ENCODE measurements at regions not wholly inside any gene's neighbourhood (a gene's known extent, or its start where the extent isn't known, plus 50 kb on each side); places are given as distances from the start of the nearest gene placed in this dataset.

- DNase-seq, result no peak
Observed at GRCh38 chr9:86557063-86557766, 203.0 kb upstream of the TUT7 start.

GRCh38 chr9:86555661-86556060, 201.5 kb upstream of the TUT7 start:
- DNase-seq, result no peak

- DNase-seq, result no peak
Observed at GRCh38 chr9:86550401-86550800, 196.2 kb upstream of the TUT7 start.

GRCh38 chr9:86549920-86550319, 195.7 kb upstream of the TUT7 start:
- DNase-seq, result no peak

DNA sequence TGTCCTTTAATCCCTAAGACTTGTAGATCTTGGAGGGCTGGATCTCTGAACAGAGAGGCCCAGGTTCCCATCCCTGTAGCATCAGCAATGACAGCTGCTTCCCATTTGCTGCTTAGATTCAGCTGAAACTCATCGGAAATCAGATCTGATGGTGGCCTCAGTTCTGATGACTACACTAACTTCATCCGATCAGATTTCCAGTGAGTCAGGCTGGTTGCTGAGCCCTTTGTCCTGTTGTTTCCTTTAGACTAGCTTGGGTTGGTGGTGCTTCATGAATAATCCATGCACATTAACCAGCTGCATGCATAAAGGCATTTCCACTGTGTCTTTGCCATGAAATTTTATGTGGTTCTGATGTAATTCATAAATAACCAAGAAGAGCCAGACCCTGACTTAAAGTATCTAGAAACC, 195.2 kb upstream of the TUT7 start:
- no peak for DNase-seq

DNA sequence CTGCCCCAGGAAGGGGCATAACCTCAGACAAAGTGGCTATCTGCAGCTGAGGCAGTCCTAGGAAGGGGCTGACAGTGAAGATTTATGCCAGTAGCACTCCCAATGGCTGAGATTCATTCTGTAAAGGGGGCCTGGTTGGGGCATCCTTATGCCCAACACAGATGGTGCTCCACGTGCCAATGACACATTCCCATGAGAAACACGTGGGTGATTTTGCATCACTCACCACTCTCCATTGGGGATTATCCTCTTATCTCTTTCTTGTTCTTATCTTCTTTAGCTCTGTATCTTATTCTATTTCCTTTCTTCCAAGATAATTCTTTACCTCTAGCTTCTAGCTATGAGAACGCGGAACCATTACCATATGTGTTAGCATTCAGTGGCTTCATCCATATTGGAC, 194.0 kb upstream of the TUT7 start:
- DNase-seq, result no peak

- no peak for DNase-seq
Observed at GRCh38 chr9:86547571-86547970, 193.4 kb upstream of the TUT7 start.

- no peak for DNase-seq
Observed at GRCh38 chr9:86546712-86547111, 192.5 kb upstream of the TUT7 start.

- DNase-seq, result no peak
Observed at GRCh38 chr9:86545090-86545489, 190.9 kb upstream of the TUT7 start.

- no peak for DNase-seq
Observed at GRCh38 chr9:86541014-86541570, 186.9 kb upstream of the TUT7 start.

DNA sequence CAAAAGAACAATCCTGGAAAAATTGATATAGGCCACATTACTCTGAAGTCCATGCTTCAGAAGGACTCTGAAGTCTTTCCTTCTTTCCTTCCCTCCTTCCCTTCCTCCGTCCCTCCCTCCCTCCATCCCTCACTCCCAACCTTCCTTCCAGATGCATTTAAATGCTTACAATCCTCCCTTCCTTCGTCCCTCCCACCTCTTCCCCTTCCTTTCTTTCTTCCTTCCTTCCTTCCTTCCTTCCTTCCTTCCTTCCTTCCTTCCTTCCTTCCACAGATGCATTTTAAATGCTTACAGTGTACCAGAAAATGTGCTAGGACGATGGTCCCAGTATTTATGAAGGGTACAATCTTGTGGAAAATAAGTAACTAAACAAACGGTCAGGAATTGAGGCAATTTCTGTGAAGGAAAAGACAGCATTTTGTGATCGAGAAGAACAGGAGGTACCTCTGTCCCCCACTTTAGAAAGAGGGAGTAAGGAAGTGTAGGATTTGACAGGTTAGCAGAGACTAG, 181.3 kb upstream of the TUT7 start:
- DNase-seq, result no peak

DNA sequence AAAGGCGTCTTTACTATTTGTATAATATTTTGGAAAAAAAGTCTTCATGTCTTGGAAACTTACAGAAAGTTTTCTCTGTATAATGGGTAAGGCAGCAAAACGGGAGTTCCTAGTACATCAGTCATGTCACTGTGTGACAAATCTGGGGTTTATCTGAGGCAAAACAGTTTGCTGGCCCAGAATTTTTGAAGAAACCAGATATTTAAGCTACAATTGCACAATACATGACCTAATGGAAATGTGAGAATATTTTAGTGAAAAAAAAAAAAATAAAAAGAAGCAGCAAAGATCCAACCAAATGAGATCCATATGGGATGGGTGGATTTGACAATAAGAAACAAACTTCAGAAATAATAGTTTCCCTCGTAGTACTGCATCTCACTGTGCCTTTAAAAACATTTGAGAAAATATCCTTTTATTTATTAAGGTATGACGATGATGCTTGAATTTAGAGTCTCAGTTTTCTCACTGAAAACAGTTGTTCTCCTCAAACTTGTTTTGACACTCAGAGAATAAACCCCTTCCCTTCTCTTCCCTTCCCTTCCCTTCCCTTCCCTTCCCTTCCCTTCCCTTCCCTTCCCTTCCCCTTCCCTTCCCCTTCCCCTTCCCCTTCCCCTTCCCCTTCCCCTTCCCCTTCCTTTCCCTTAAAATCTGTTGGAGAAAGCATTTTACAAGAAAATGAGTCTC, 180.5 kb upstream of the TUT7 start:
- no peak for DNase-seq

DNA sequence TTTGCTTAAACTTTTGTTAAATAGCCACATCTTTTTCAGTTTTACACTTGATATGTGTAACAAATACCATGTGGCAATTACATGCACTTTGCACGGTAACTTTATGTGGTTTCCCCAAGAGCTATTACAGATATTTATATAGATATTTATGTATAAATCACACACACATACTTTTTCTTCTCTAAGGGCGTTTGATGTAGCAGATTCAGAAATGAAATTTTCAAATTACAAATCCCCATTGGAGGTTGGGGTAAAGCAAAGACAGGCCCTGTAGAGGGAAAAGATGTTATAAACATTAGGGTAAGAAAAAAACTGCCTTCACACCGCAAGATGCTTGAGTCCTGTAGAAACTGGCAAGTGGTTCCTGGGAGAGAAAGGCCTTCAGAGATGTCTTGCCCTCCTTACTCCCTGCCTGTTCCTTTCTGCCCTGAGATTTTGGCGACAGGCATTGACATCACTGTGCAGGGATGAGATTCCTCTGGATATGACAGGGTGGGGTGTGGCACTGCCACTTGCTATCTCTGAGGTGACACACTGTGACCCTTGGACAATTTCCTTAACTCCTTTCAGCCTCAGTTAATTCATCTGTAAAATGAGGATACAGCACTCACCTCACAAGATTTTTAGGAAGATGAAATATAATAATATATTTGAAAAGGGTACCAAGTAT, 177.9 kb upstream of the TUT7 start:
- DNase-seq, result no peak

DNA sequence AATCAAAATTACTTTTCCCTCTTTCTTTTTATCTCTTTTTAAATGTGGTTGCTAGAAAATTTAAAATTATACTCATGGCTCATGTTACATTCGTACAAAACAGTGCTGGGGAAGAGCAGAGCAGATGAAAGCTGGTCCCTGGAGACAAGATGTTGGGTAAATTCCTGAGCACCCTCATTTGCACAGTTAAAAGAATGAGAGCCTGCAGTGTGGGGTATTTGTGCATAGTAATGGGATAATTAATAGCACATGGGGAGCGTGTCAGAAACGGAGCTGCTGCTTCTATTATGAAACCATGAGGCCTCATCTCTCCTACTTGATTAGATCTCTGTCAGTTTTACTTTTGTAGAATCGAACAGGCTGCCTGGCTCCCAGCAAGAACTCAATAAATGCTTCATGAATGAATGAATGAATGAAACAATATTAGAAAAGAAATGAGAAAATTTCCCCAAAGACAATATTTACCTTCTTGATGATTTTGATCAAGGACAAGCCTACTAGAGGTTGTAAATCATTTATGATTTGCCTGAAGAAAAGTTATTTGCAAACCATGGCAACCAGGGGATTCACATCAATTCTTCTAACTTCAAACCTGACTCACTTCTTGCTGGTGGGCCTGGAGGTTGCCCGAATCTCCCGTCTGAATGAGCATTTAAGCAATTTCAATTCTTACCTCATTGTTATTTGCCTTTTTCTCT, 177.2 kb upstream of the TUT7 start:
- no peak for DNase-seq

GRCh38 chr9:86529496-86530275, 175.5 kb upstream of the TUT7 start:
- DNase-seq, result no peak

DNA sequence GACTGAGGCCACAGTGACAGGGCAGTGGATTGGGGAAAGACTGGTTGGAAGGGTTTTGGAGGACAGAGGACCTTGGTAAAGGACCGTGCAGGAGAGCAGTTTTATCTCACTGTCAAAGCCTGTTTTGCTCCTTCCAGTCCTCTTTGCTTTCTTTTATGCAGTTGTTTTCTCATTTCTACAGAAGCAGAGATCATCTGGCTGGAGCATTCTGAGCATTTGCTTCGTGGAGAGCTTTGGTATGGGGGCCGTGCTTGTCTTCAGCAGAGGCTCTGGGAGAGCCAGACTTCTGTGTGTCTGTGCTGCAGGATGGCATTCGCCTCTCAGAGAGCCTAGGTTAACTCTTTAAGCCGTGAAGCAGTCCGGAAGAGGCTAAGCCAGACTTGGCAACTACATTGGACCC, 171.8 kb upstream of the TUT7 start:
- DNase-seq, result no peak

- no peak for DNase-seq
Observed at GRCh38 chr9:86525182-86525581, 171.0 kb upstream of the TUT7 start.

DNA sequence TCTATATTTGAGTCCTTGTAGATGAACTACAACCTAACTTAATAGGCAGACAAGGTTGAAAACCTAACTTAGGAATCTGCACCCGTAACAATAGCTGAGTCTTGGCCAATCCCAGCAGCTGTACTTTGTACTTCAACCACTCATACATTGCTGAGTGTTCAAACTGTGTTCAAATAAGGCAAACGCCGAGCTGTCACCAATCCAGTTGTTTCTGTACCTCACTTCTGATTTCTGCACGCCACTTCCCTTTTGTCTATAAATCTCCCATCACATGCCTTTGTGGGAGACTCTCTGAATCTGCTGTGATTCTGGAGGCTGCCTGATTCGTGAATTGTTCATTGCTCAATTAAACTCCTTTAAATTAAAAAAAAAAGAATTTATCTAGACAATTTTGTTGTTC, 167.8 kb upstream of the TUT7 start:
- DNase-seq, result no peak

- DNase-seq, result no peak
Observed at GRCh38 chr9:86521322-86521721, 167.1 kb upstream of the TUT7 start.

GRCh38 chr9:86519066-86519615, 164.9 kb upstream of the TUT7 start:
- DNase-seq, result no peak

DNA sequence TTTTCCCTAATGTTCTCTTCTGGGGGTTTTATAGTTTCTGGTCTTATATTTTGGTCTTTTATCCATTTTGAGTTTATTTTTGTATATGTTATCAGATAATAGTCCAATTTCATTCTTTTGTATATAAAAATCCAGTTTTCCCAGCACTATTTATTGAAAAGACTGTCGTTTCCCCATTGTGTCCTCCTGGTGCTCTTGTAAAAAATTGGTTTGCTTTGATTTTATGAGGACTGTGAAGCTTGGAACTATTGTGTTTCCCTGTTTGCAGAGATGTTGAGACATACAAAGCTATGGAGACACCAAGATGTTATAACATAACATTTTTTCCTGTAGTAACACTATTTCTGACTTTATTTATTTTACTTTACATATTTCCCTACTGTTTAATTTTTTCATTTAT, 163.3 kb upstream of the TUT7 start:
- no peak for DNase-seq

- no peak for DNase-seq
Observed at GRCh38 chr9:86516564-86516963, 162.4 kb upstream of the TUT7 start.
